ENCODE measurements at regions not wholly inside any gene's neighbourhood (a gene's known extent, or its start where the extent isn't known, plus 50 kb on each side); places are given as distances from the start of the nearest gene placed in this dataset.

DNA sequence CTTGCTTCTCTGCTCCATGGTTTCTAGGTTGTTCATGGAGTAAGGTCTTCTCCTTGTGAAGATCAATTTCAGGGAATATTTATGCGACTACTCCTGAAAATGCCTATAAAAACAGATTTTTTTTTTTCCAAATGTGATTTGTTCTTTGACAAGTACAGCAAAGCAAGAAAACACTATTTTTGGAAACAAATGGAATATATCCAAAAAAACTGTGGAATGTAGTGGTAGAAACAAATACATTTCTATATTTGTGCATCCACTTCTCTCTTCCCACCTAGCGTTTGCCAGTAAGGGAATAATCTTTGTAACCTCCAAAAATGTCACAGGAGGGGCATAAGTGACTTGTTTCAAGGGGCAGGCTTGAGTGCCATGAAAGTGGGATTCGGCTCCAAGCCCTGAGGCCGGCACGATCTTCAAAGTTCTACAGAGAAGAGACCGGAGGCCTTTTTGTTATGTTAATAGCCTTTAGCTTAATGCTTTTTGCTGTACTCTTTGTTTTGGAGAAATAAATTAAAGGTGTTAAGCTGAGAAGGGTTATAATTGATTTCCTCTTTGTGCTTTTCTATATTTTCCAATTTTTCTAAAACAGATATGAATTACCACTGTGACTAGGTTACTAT lies 200.6 kb downstream of the NRP2 start:
- no peak for TF ChIP-seq POLR2A (IDR thresholded peaks at IDR 0.05; ENCODE audit: low read length)
- TF ChIP-seq GATA1 (IDR thresholded peaks at IDR 0.05; ENCODE audit: low read depth, low read length): no peak

Data from erythroblast (primary cell).